Panc1 (cell line): ENCODE measurements at regions not wholly inside any gene's neighbourhood (a gene's known extent, or its start where the extent isn't known, plus 50 kb on each side); places are given as distances from the start of the nearest gene placed in this dataset.
"Not testable (repeated sequence)": the region's sequence is repeated elsewhere in the genome, so short reads cannot be mapped to it uniquely, and the experiment has no call there.

Experiments used
- ATAC-seq: fragments of 200-7000 bp; cut with Tn5 transposase; 2 replicates; pipeline ENCODE4 v1.9.1; 2020; ENCODE audit warnings: mild to moderate bottlenecking, moderate library complexity
- BruUV-seq: library from RNA; stranded (reverse); fragments of 400-500 nt; replicated peaks from 2 replicates; lab custom pipeline; 2021; lab: Mats Ljungman, UMichigan
- CTCF ChIA-PET: fragments of 300-600 bp; sonication (Branson Sonifier 250); formaldehyde crosslinking; loops from one replicate; lab custom pipeline; 2022; ENCODE audit warnings: antibody characterized with exemption; lab: Charles Lee
- POLR2A ChIA-PET: fragments of 300-600 bp; sonication (Branson Sonifier 250); formaldehyde crosslinking; loops from one replicate; lab custom pipeline; 2022; ENCODE audit warnings: antibody characterized with exemption; lab: Charles Lee
- DNase-seq: peaks from one replicate; pipeline ENCODE4 v3.0.0-alpha.2; 2010; ENCODE audit warnings: low read depth, low spot score
- H3K27ac ChIP-seq: 2 replicates; pipeline ENCODE4 v1.5.1; 2011; ENCODE audit warnings: mild to moderate bottlenecking, low read length, inconsistent platforms
- H3K27me3 ChIP-seq: fragments of 200-500 bp; sonication (Bioruptor generic); 2 replicates; pipeline ENCODE4 v1.6.0; 2014; ENCODE audit warnings: low read length, inconsistent platforms; ENCODE audit not compliant: control insufficient read depth, insufficient read depth
- H3K36me3 ChIP-seq: fragments of 200-500 bp; sonication (Bioruptor generic); 2 replicates; pipeline ENCODE4 v1.5.1; 2014; ENCODE audit warnings: inconsistent platforms, mild to moderate bottlenecking, low read length, moderate library complexity; ENCODE audit not compliant: control insufficient read depth, insufficient read depth
- H3K4me1 ChIP-seq: 2 replicates; pipeline ENCODE4 v1.5.1; 2011; ENCODE audit warnings: inconsistent platforms, mild to moderate bottlenecking, low read length, moderate library complexity; ENCODE audit not compliant: control insufficient read depth, insufficient read depth
- H3K4me3 ChIP-seq, 2 experiments: 2 replicates each; pipeline ENCODE4 v1.5.1; 2011 to 2012; ENCODE audit warnings: low read depth in 2 of 2, low read length in 2 of 2, mild to moderate bottlenecking in 2 of 2, inconsistent platforms in 1 of 2, moderate library complexity in 1 of 2
- H3K9me3 ChIP-seq: fragments of 200-500 bp; sonication (Bioruptor generic); 2 replicates; pipeline ENCODE4 v1.5.1; 2014; ENCODE audit warnings: low read depth, mild to moderate bottlenecking, inconsistent platforms, low read length, moderate library complexity; ENCODE audit not compliant: control insufficient read depth, insufficient read depth
- POLR2AphosphoS5 ChIP-seq: IDR thresholded peaks from 2 replicates; pipeline ENCODE4 v1.6.1; 2012; ENCODE audit warnings: mild to moderate bottlenecking, low read depth, low read length, moderate library complexity
- SIN3A ChIP-seq: IDR thresholded peaks from 2 replicates; pipeline ENCODE4 v1.6.1; 2012; ENCODE audit warnings: low read depth, mild to moderate bottlenecking, low read length, moderate library complexity, borderline replicate concordance; ENCODE audit not compliant: insufficient read depth
- TCF7L2 ChIP-seq: IDR thresholded peaks from 2 replicates; pipeline ENCODE4 v1.6.1; 2011; ENCODE audit warnings: mild to moderate bottlenecking, low read depth, low read length, inconsistent platforms
- in situ Hi-C: cut with HindIII; loops from 2 replicates; pipeline ENCODE4 v1.10.0; 2016; ENCODE audit warnings: low sequenced_read_pairs, low pct_unique_long_range_greater_than_20kb
- intact Hi-C: fragments of 100-400 bp; cut with micrococcal nuclease; formaldehyde crosslinking; loops from one replicate; pipeline ENCODE4 v1.10.0; 2022; ENCODE audit not compliant: unreplicated experiment
- TF ChIP-seq, protein P1 (sequence below): fragments of 450-650 bp; IDR thresholded peaks from 2 replicates; pipeline ENCODE4 v1.5.1; 2017; ENCODE audit warnings: mild to moderate bottlenecking
- TF ChIP-seq, protein P2 (sequence below), 2 experiments: IDR thresholded peaks; 2 replicates each; pipeline ENCODE4 v1.6.1; 2011 to 2012; ENCODE audit warnings: low read depth in 2 of 2, control low read depth in 1 of 2, low read length in 1 of 2, mild to moderate bottlenecking in 1 of 2, moderate library complexity in 1 of 2; ENCODE audit not compliant: insufficient read depth in 1 of 2

DNA sequence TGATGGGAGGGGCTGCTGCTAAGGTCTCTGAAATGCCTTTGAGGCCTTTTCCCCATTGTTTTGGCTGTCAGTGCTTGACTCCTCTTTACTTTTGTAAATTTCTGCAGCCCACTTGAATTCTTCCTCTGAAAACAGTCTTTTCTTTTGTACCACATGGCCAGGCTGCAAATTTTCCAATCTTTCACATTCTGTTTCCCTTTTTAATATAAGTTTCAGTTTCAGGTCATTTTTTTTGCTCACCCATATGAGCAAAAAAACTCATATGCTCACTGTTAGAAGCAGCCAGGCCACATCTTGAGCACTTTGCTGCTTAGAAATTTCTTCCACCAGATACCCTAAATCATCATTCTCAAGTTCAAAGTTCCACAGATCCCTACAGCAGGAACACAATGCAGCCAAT, 234.6 kb upstream of the ADRA1B start:
- CTCF ChIA-PET: no interaction called here
- in situ Hi-C loops (no loop called here), intact Hi-C loops (no loop called here)
- TF ChIP-seq, protein P1, sequence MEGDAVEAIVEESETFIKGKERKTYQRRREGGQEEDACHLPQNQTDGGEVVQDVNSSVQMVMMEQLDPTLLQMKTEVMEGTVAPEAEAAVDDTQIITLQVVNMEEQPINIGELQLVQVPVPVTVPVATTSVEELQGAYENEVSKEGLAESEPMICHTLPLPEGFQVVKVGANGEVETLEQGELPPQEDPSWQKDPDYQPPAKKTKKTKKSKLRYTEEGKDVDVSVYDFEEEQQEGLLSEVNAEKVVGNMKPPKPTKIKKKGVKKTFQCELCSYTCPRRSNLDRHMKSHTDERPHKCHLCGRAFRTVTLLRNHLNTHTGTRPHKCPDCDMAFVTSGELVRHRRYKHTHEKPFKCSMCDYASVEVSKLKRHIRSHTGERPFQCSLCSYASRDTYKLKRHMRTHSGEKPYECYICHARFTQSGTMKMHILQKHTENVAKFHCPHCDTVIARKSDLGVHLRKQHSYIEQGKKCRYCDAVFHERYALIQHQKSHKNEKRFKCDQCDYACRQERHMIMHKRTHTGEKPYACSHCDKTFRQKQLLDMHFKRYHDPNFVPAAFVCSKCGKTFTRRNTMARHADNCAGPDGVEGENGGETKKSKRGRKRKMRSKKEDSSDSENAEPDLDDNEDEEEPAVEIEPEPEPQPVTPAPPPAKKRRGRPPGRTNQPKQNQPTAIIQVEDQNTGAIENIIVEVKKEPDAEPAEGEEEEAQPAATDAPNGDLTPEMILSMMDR: no peak
- Histone ChIP-seq H3K4me3 (no peak overlapping the region), H3K27ac (no peak overlapping the region), H3K36me3 (no peaks in the 10 kb centered on the region), H3K9me3 (peaks cover 4% of the 10 kb centered on the region; the same call in 1 of the 2 replicates), H3K4me1 (no peaks in the 10 kb centered on the region), H3K27me3 (no peaks in the 10 kb centered on the region)
- BruUV-seq: no TSS peak
- POLR2A ChIA-PET: no interaction called here
- no peak for DNase-seq
- ATAC-seq: no peak

DNA sequence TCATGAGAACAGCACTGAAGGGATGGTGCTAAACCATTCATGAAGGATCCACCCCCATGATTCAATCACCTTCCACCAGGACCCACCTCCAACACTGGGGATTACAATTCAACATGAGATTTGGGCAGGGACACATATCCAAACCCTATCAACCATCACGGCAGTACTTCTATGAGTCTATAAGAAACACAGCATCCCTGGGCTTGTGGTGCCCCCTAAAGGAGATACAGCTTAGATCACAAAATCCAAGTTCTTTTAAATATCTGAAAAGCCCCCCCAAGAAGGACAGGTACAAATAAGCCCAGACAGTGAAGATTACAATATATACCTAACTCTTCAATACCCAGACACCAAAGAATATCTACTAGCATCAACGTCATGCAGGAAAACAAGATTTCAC, 233.7 kb upstream of the ADRA1B start:
- H3K27ac ChIP-seq: no peak overlapping the region
- in situ Hi-C loops (no loop called here), intact Hi-C loops (no loop called here)
- no TSS peak for BruUV-seq
- H3K27me3 ChIP-seq: no peaks in the 10 kb centered on the region
- ChIA-PET CTCF (no interaction called here), POLR2A (no interaction called here)
- H3K9me3 ChIP-seq: peaks cover 4% of the 10 kb centered on the region; the same call in 1 of the 2 replicates
- H3K4me3 ChIP-seq: no peak overlapping the region
- H3K36me3 ChIP-seq: no peaks in the 10 kb centered on the region
- no peak for ATAC-seq
- DNase-seq: no peak
- TF ChIP-seq, protein P2, sequence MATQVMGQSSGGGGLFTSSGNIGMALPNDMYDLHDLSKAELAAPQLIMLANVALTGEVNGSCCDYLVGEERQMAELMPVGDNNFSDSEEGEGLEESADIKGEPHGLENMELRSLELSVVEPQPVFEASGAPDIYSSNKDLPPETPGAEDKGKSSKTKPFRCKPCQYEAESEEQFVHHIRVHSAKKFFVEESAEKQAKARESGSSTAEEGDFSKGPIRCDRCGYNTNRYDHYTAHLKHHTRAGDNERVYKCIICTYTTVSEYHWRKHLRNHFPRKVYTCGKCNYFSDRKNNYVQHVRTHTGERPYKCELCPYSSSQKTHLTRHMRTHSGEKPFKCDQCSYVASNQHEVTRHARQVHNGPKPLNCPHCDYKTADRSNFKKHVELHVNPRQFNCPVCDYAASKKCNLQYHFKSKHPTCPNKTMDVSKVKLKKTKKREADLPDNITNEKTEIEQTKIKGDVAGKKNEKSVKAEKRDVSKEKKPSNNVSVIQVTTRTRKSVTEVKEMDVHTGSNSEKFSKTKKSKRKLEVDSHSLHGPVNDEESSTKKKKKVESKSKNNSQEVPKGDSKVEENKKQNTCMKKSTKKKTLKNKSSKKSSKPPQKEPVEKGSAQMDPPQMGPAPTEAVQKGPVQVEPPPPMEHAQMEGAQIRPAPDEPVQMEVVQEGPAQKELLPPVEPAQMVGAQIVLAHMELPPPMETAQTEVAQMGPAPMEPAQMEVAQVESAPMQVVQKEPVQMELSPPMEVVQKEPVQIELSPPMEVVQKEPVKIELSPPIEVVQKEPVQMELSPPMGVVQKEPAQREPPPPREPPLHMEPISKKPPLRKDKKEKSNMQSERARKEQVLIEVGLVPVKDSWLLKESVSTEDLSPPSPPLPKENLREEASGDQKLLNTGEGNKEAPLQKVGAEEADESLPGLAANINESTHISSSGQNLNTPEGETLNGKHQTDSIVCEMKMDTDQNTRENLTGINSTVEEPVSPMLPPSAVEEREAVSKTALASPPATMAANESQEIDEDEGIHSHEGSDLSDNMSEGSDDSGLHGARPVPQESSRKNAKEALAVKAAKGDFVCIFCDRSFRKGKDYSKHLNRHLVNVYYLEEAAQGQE (IDR thresholded peaks at IDR 0.05; ENCODE audit: insufficient read depth in 1 of 2, low read depth in 2 of 2, low read length in 1 of 2): no peak
- TF ChIP-seq POLR2AphosphoS5 (no peak), TCF7L2 (no peak), SIN3A (no peak)
- TF ChIP-seq, protein P1: peak; percentile 8; the same call in 1 of the 2 replicates
- no peaks in the 10 kb centered on the region for H3K4me1 ChIP-seq

DNA sequence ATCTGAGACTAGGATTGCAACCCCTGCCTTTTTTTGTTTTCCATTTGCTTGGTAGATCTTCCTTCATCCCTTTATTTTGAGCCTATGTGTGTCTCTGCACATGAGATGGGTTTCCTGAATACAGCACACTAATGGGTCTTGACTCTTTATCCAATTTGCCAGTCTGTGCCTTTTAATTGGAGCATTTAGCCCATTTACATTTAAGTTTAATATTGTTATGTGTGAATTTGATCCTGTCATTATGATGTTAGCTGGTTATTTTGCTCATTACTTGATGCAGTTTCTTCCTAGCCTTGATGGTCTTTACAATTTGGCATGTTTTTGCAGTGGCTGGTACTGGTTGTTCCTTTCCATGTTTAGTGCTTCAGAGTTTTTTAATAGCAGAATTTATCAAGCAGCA, 228.4 kb upstream of the ADRA1B start:
- in situ Hi-C loops, CTCF ChIA-PET, BruUV-seq: not testable (repeated sequence)

More for the DNA sequence above, 228.4 kb upstream of the ADRA1B start:
- DNase-seq, H3K4me3 ChIP-seq, H3K27me3 ChIP-seq, ATAC-seq, H3K27ac ChIP-seq, POLR2A ChIA-PET, H3K9me3 ChIP-seq, H3K36me3 ChIP-seq, intact Hi-C loops, H3K4me1 ChIP-seq: not testable (repeated sequence)
